ENCODE measurements at regions not wholly inside any gene's neighbourhood (a gene's known extent, or its start where the extent isn't known, plus 50 kb on each side); places are given as distances from the start of the nearest gene placed in this dataset.

- Mint-ChIP-seq H3K27me3 (ENCODE audit: low read depth) (peaks cover 7% of the 10 kb centered on the region; the same call in 1 of the 2 replicates), H3K36me3 (peaks cover 35% of the 10 kb centered on the region), H3K4me1 (no peaks in the 10 kb centered on the region), H3K4me3 (no peak overlapping the region), H3K27ac (no peak overlapping the region), H3K9me3 (peaks cover 44% of the 10 kb centered on the region)
- TF ChIP-seq E2F4 (CRISPR knock-in tag; IDR thresholded peaks at IDR 0.05; ENCODE audit: borderline replicate concordance, low read depth) (no peak), HMGA2 (CRISPR knock-in tag; IDR thresholded peaks at IDR 0.05) (no peak), SOX15 (CRISPR knock-in tag; IDR thresholded peaks at IDR 0.05) (no peak), RELA (CRISPR knock-in tag; IDR thresholded peaks at IDR 0.05; ENCODE audit: borderline replicate concordance) (no peak), EMX1 (CRISPR knock-in tag; IDR thresholded peaks at IDR 0.05) (no peak), CDX4 (CRISPR knock-in tag; IDR thresholded peaks at IDR 0.05; ENCODE audit: borderline replicate concordance) (no peak), GABPB1 (CRISPR knock-in tag; IDR thresholded peaks at IDR 0.05) (no peak), ZNF219 (CRISPR knock-in tag; IDR thresholded peaks at IDR 0.05; ENCODE audit: borderline replicate concordance) (no peak), IRF2 (CRISPR knock-in tag; IDR thresholded peaks at IDR 0.05; ENCODE audit: borderline replicate concordance, low read depth) (no peak), RORB (CRISPR knock-in tag; IDR thresholded peaks at IDR 0.05) (no peak), GTF2I (CRISPR knock-in tag; conservative IDR thresholded peaks at IDR 0.05) (no peak), ZNF416 (CRISPR knock-in tag; IDR thresholded peaks at IDR 0.05) (no peak), ATF2 (CRISPR knock-in tag; IDR thresholded peaks at IDR 0.05; ENCODE audit: borderline replicate concordance, low read depth) (no peak), NFYB (CRISPR knock-in tag; conservative IDR thresholded peaks at IDR 0.05; ENCODE audit: low read depth) (no peak), ZNF425 (CRISPR knock-in tag; conservative IDR thresholded peaks at IDR 0.05) (no peak), KAT7 (CRISPR knock-in tag; IDR thresholded peaks at IDR 0.05; ENCODE audit: borderline replicate concordance) (no peak), GRHL2 (CRISPR knock-in tag; IDR thresholded peaks at IDR 0.05; ENCODE audit: insufficient replicate concordance, severe bottlenecking) (no peak), ATF1 (CRISPR knock-in tag; IDR thresholded peaks at IDR 0.05) (no peak), ZBTB43 (CRISPR knock-in tag; IDR thresholded peaks at IDR 0.05) (no peak), ZSCAN18 (CRISPR knock-in tag; IDR thresholded peaks at IDR 0.05) (no peak)
- DNase-seq (ENCODE audit: low spot score) (no peak), ATAC-seq (no peak)
- CTCF ChIA-PET, result no interaction called here
- POLR2A ChIA-PET, result no interaction called here
Observed at GRCh38 chr1:5507340-5507739, 484.9 kb downstream of the NPHP4 start.

Data from WTC11 (cell line).